ENCODE measurements at regions not wholly inside any gene's neighbourhood (a gene's known extent, or its start where the extent isn't known, plus 50 kb on each side); places are given as distances from the start of the nearest gene placed in this dataset.

DNA sequence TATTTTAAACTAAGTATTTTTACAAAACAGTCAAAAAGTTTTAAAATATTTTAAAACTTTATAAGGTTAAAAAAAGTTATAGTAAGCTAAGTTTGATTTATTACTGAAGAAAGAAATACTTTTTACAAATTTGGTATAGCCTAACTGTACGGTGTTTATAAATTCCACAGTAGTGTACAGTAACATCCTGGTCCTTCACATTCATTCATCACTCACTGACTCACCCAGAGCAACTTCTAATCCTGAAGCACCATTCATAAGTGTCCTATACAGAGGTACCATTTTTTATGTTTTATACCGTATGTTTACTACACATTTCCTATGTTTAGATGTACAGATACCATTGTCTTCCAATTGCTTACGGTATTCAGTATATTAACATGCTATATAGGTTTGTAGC is 170.0 kb downstream of the KLHL28 start:
- TF ChIP-seq CTCF (IDR thresholded peaks at IDR 0.05 in 8 of 11, conservative IDR thresholded peaks at IDR 0.05 in 3 of 11) (no peak), POLR2AphosphoS5 (IDR thresholded peaks at IDR 0.05) (no peak), POLR2A (IDR thresholded peaks at IDR 0.05) (no peak)
